C4-2B (cell line): ENCODE measurements at regions not wholly inside any gene's neighbourhood (a gene's known extent, or its start where the extent isn't known, plus 50 kb on each side); places are given as distances from the start of the nearest gene placed in this dataset.

ENCODE experiments used
- H3K27ac ChIP-seq: fragments of 450-650 bp; 2 replicates; pipeline ENCODE4 v1.5.1; 2017
- CTCF ChIP-seq: fragments of 450-650 bp; conservative IDR thresholded peaks from 2 replicates; pipeline ENCODE4 v1.5.1; 2017; ENCODE audit warnings: mild to moderate bottlenecking
- ZFX ChIP-seq: fragments of 450-650 bp; IDR thresholded peaks from 2 replicates; pipeline ENCODE4 v1.6.1; 2017

GRCh38 chr20:59391975-59392374 lies 91.6 kb downstream of the EDN3 start:
- H3K27ac ChIP-seq, result no peak overlapping the region
- TF ChIP-seq ZFX (no peak), CTCF (no peak)

GRCh38 chr20:59392736-59393135 lies 92.3 kb downstream of the EDN3 start:
- no peak overlapping the region for H3K27ac ChIP-seq
- TF ChIP-seq CTCF (no peak), ZFX (no peak)

GRCh38 chr20:59393142-59393541 lies 92.7 kb downstream of the EDN3 start:
- TF ChIP-seq CTCF (no peak), ZFX (no peak)

GRCh38 chr20:59395729-59396128 lies 95.3 kb downstream of the EDN3 start:
- H3K27ac ChIP-seq, result no peak overlapping the region
- TF ChIP-seq CTCF (no peak), ZFX (no peak)

More at GRCh38 chr20:59393142-59393541, 92.7 kb downstream of the EDN3 start:
- H3K27ac ChIP-seq, result no peak overlapping the region

GRCh38 chr20:59398537-59399205 lies 98.3 kb downstream of the EDN3 start:
- no peak overlapping the region for H3K27ac ChIP-seq
- TF ChIP-seq CTCF (no peak), ZFX (no peak)

GRCh38 chr20:59399426-59400099 lies 99.2 kb downstream of the EDN3 start:
- no peak overlapping the region for H3K27ac ChIP-seq
- no peak for TF ChIP-seq CTCF
- no peak for TF ChIP-seq ZFX

GRCh38 chr20:59400708-59401107 lies 100.3 kb downstream of the EDN3 start:
- TF ChIP-seq ZFX, result no peak
- TF ChIP-seq CTCF, result no peak
- no peak overlapping the region for H3K27ac ChIP-seq
